NB4 (cell line): ENCODE measurements at regions not wholly inside any gene's neighbourhood (a gene's known extent, or its start where the extent isn't known, plus 50 kb on each side); places are given as distances from the start of the nearest gene placed in this dataset.

Experiments
- DNase-seq: peaks from one replicate; pipeline ENCODE4 v3.0.0; 2010; ENCODE audit warnings: low read depth
- H3K4me3 ChIP-seq: one replicate; pipeline ENCODE4 v1.5.1; 2011; ENCODE audit warnings: mild to moderate bottlenecking, low read depth, low read length, moderate library complexity
- CTCF ChIP-seq: IDR thresholded peaks from one replicate; pipeline ENCODE4 v1.5.1; 2012; ENCODE audit warnings: low read depth, low read length
- MAX ChIP-seq: IDR thresholded peaks from 2 replicates; pipeline ENCODE4 v1.6.1; 2011; ENCODE audit warnings: low read depth, low read length
- MYC ChIP-seq: IDR thresholded peaks from 2 replicates; pipeline ENCODE4 v1.6.1; 2011; ENCODE audit warnings: low read depth, low read length
- POLR2A ChIP-seq: IDR thresholded peaks from 2 replicates; pipeline ENCODE4 v1.6.1; 2011; ENCODE audit warnings: mild to moderate bottlenecking; ENCODE audit not compliant: insufficient read length; ENCODE audit errors: extremely low read depth

- TF ChIP-seq POLR2A (no peak), MYC (no peak), CTCF (no peak), MAX (no peak)
- no peak for DNase-seq
- H3K4me3 ChIP-seq: no peak overlapping the region
Observed at GRCh38 chr3:5828251-5828650, 640.7 kb downstream of the EDEM1 start.

GRCh38 chr3:5840056-5840455 lies 652.5 kb downstream of the EDEM1 start:
- no peak for DNase-seq
- TF ChIP-seq CTCF (no peak), POLR2A (no peak), MYC (no peak), MAX (no peak)

GRCh38 chr3:5841599-5841998 lies 654.1 kb downstream of the EDEM1 start:
- TF ChIP-seq CTCF: no peak
- no peak for TF ChIP-seq POLR2A
- no peak for TF ChIP-seq MAX
- TF ChIP-seq MYC: no peak
- no peak for DNase-seq
- H3K4me3 ChIP-seq: no peak overlapping the region

More at GRCh38 chr3:5840056-5840455, 652.5 kb downstream of the EDEM1 start:
- no peak overlapping the region for H3K4me3 ChIP-seq

- TF ChIP-seq MYC (no peak), CTCF (no peak), MAX (no peak), POLR2A (no peak)
- no peak overlapping the region for H3K4me3 ChIP-seq
- DNase-seq: no peak
Observed at GRCh38 chr3:5846261-5846660, 658.8 kb downstream of the EDEM1 start.

GRCh38 chr3:5861151-5861550 lies 673.6 kb downstream of the EDEM1 start:
- no peak for DNase-seq
- TF ChIP-seq CTCF: no peak
- no peak for TF ChIP-seq MYC
- no peak for TF ChIP-seq MAX
- TF ChIP-seq POLR2A: no peak
- H3K4me3 ChIP-seq: no peak overlapping the region

- TF ChIP-seq MYC (no peak), MAX (no peak), POLR2A (no peak), CTCF (no peak)
- DNase-seq: no peak
Observed at GRCh38 chr3:5874931-5875341, 687.4 kb downstream of the EDEM1 start.

More at GRCh38 chr3:5874931-5875341, 687.4 kb downstream of the EDEM1 start:
- H3K4me3 ChIP-seq: no peak overlapping the region
